GM12865 (cell line): ENCODE measurements at regions not wholly inside any gene's neighbourhood (a gene's known extent, or its start where the extent isn't known, plus 50 kb on each side); places are given as distances from the start of the nearest gene placed in this dataset.

Source experiments
- DNase-seq: peaks from one replicate; pipeline ENCODE4 v3.0.0; 2010; ENCODE audit warnings: low read depth
- H3K4me3 ChIP-seq: 2 replicates; pipeline ENCODE4 v1.5.1; 2011; ENCODE audit warnings: mild to moderate bottlenecking, low read depth, low read length, control low read depth
- TF ChIP-seq, protein P1 (sequence below): IDR thresholded peaks from 2 replicates; pipeline ENCODE4 v1.5.1; 2011; ENCODE audit warnings: low read length, control low read depth, low read depth, inconsistent platforms; ENCODE audit not compliant: insufficient read depth; ENCODE audit errors: missing control alignments

- TF ChIP-seq, protein P1, sequence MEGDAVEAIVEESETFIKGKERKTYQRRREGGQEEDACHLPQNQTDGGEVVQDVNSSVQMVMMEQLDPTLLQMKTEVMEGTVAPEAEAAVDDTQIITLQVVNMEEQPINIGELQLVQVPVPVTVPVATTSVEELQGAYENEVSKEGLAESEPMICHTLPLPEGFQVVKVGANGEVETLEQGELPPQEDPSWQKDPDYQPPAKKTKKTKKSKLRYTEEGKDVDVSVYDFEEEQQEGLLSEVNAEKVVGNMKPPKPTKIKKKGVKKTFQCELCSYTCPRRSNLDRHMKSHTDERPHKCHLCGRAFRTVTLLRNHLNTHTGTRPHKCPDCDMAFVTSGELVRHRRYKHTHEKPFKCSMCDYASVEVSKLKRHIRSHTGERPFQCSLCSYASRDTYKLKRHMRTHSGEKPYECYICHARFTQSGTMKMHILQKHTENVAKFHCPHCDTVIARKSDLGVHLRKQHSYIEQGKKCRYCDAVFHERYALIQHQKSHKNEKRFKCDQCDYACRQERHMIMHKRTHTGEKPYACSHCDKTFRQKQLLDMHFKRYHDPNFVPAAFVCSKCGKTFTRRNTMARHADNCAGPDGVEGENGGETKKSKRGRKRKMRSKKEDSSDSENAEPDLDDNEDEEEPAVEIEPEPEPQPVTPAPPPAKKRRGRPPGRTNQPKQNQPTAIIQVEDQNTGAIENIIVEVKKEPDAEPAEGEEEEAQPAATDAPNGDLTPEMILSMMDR, result no peak
- no peak overlapping the region for H3K4me3 ChIP-seq
- no peak for DNase-seq
Measured at GRCh38 chr3:102259663-102260062, 175.2 kb upstream of the ZPLD1 start.

- TF ChIP-seq, protein P1, result no peak
- peak; percentile 55 for DNase-seq
Measured at GRCh38 chr3:102265720-102266119, 169.1 kb upstream of the ZPLD1 start.

DNA sequence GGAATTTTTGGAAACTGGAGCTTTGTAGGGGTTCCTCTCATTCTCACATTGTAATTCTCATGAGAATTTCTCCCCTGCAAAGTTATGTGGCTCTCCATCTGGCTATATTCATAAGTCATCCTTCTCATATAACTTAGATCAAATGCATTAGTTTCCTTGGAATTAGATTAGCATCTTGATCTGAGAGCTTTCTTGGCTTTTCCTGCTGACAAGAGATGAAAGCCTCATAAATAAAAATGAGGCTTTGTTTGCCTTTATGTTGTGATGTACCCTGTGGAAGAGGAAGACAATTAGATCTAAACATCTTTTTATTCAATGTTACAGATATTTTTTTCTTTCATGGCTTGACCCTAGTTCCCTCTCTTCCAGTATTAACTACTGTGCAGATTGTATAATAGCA is 165.4 kb upstream of the ZPLD1 start:
- TF ChIP-seq, protein P1, result no peak
- no peak overlapping the region for H3K4me3 ChIP-seq
- DNase-seq, result no peak

More at GRCh38 chr3:102265720-102266119, 169.1 kb upstream of the ZPLD1 start:
- H3K4me3 ChIP-seq, result no peak overlapping the region

GRCh38 chr3:102290241-102290640 is 144.6 kb upstream of the ZPLD1 start:
- no peak for DNase-seq
- H3K4me3 ChIP-seq, result no peak overlapping the region
- TF ChIP-seq, protein P1, result no peak

DNA sequence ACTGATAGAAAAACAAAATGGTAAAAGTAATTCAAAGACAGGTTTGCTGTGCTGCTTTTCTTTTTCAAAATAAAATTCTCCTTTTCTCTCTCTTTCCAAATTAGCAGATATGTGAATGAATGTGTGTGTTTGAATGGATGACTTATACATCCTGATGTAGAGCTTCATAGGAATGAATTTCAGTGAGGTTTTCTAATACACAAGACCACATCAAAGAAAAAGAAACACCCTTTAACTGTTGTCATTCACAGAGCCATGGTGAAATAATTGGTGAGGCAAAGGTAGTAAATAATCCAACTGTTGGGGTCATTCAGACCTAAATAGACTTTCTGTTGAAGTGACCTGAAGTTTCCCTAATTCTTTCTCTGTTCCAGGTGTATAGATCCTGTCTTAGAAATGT is 139.1 kb upstream of the ZPLD1 start:
- no peak overlapping the region for H3K4me3 ChIP-seq
- no peak for DNase-seq
- TF ChIP-seq, protein P1, result no peak

GRCh38 chr3:102297072-102297658 is 137.7 kb upstream of the ZPLD1 start:
- DNase-seq, result no peak
- no peak overlapping the region for H3K4me3 ChIP-seq
- TF ChIP-seq, protein P1, result no peak
